ENCODE measurements at regions not wholly inside any gene's neighbourhood (a gene's known extent, or its start where the extent isn't known, plus 50 kb on each side); places are given as distances from the start of the nearest gene placed in this dataset.

- no peak overlapping the region for H3K4me3 ChIP-seq (ENCODE audit: low read length in 2 of 2)
- no peaks in the 10 kb centered on the region for H3K4me1 ChIP-seq (ENCODE audit: control insufficient read depth in 2 of 2, insufficient read depth in 2 of 2, low read length in 2 of 2)
- WGBS, result 85% methylated on average over 5 of the region's 5 CpGs
- H3K36me3 ChIP-seq (ENCODE audit: control insufficient read depth in 2 of 2, insufficient read depth in 2 of 2, low read length in 1 of 2), result no peaks in the 10 kb centered on the region
- H3K9me3 ChIP-seq (ENCODE audit: control insufficient read depth in 2 of 2, insufficient read depth in 1 of 2, low read length in 1 of 2), result no peaks in the 10 kb centered on the region
- DNase-seq (ENCODE audit: low read depth in 6 of 9, low spot score in 9 of 9), result no peak
- no peaks in the 10 kb centered on the region for H3K27me3 ChIP-seq (ENCODE audit: control insufficient read depth in 2 of 2, insufficient read depth in 1 of 2, low read length in 1 of 2)
- H3K27ac ChIP-seq (ENCODE audit: low read depth in 1 of 2, low read length in 1 of 2), result no peak overlapping the region
Measured at GRCh38 chr11:110032259-110032658, 60.9 kb upstream of the ZC3H12C start.

GRCh38 chr11:110032957-110033570 lies 60.1 kb upstream of the ZC3H12C start:
- Histone ChIP-seq H3K4me3 (ENCODE audit: low read length in 2 of 2) (no peak overlapping the region), H3K4me1 (ENCODE audit: control insufficient read depth in 2 of 2, insufficient read depth in 2 of 2, low read length in 2 of 2) (no peaks in the 10 kb centered on the region), H3K27ac (ENCODE audit: low read depth in 1 of 2, low read length in 1 of 2) (no peak overlapping the region), H3K27me3 (ENCODE audit: control insufficient read depth in 2 of 2, insufficient read depth in 1 of 2, low read length in 1 of 2) (no peaks in the 10 kb centered on the region), H3K9me3 (ENCODE audit: control insufficient read depth in 2 of 2, insufficient read depth in 1 of 2, low read length in 1 of 2) (no peaks in the 10 kb centered on the region), H3K36me3 (ENCODE audit: control insufficient read depth in 2 of 2, insufficient read depth in 2 of 2, low read length in 1 of 2) (no peaks in the 10 kb centered on the region)
- 71% methylated on average over 1 of the region's 1 CpG for WGBS
- DNase-seq (ENCODE audit: low read depth in 6 of 9, low spot score in 9 of 9), result no peak

- no peaks in the 10 kb centered on the region for H3K36me3 ChIP-seq (ENCODE audit: control insufficient read depth in 2 of 2, insufficient read depth in 2 of 2, low read length in 1 of 2)
- no peak overlapping the region for H3K4me3 ChIP-seq (ENCODE audit: low read length in 2 of 2)
- no peak overlapping the region for H3K27ac ChIP-seq (ENCODE audit: low read depth in 1 of 2, low read length in 1 of 2)
- H3K27me3 ChIP-seq (ENCODE audit: control insufficient read depth in 2 of 2, insufficient read depth in 1 of 2, low read length in 1 of 2), result no peaks in the 10 kb centered on the region
- H3K4me1 ChIP-seq (ENCODE audit: control insufficient read depth in 2 of 2, insufficient read depth in 2 of 2, low read length in 2 of 2), result no peaks in the 10 kb centered on the region
- WGBS, result 78% methylated on average over 4 of the region's 4 CpGs
- DNase-seq (ENCODE audit: low read depth in 6 of 9, low spot score in 9 of 9), result no peak
- no peaks in the 10 kb centered on the region for H3K9me3 ChIP-seq (ENCODE audit: control insufficient read depth in 2 of 2, insufficient read depth in 1 of 2, low read length in 1 of 2)
Measured at GRCh38 chr11:110034806-110035205, 58.4 kb upstream of the ZC3H12C start.

- Histone ChIP-seq H3K27ac (ENCODE audit: low read depth in 1 of 2, low read length in 1 of 2) (no peak overlapping the region), H3K4me1 (ENCODE audit: control insufficient read depth in 2 of 2, insufficient read depth in 2 of 2, low read length in 2 of 2) (no peaks in the 10 kb centered on the region), H3K9me3 (ENCODE audit: control insufficient read depth in 2 of 2, insufficient read depth in 1 of 2, low read length in 1 of 2) (no peaks in the 10 kb centered on the region), H3K36me3 (ENCODE audit: control insufficient read depth in 2 of 2, insufficient read depth in 2 of 2, low read length in 1 of 2) (no peaks in the 10 kb centered on the region), H3K27me3 (ENCODE audit: control insufficient read depth in 2 of 2, insufficient read depth in 1 of 2, low read length in 1 of 2) (no peaks in the 10 kb centered on the region), H3K4me3 (ENCODE audit: low read length in 2 of 2) (no peak overlapping the region)
- WGBS, result 48% methylated on average over 2 of the region's 2 CpGs
- no peak for DNase-seq (ENCODE audit: low read depth in 6 of 9, low spot score in 9 of 9)
Measured at GRCh38 chr11:110035357-110035756, 57.8 kb upstream of the ZC3H12C start.

GRCh38 chr11:110038201-110038600 lies 55.0 kb upstream of the ZC3H12C start:
- H3K4me3 ChIP-seq (ENCODE audit: low read length in 2 of 2), result no peak overlapping the region
- H3K27ac ChIP-seq (ENCODE audit: low read depth in 1 of 2, low read length in 1 of 2), result no peak overlapping the region
- no peak for DNase-seq (ENCODE audit: low read depth in 6 of 9, low spot score in 9 of 9)
- H3K36me3 ChIP-seq (ENCODE audit: control insufficient read depth in 2 of 2, insufficient read depth in 2 of 2, low read length in 1 of 2), result no peaks in the 10 kb centered on the region
- 95% methylated on average over 3 of the region's 3 CpGs for WGBS
- no peaks in the 10 kb centered on the region for H3K27me3 ChIP-seq (ENCODE audit: control insufficient read depth in 2 of 2, insufficient read depth in 1 of 2, low read length in 1 of 2)
- H3K9me3 ChIP-seq (ENCODE audit: control insufficient read depth in 2 of 2, insufficient read depth in 1 of 2, low read length in 1 of 2), result no peaks in the 10 kb centered on the region
- no peaks in the 10 kb centered on the region for H3K4me1 ChIP-seq (ENCODE audit: control insufficient read depth in 2 of 2, insufficient read depth in 2 of 2, low read length in 2 of 2)

All from thymus (tissue), 11 donors.